DND-41 (cell line): ENCODE measurements at regions not wholly inside any gene's neighbourhood (a gene's known extent, or its start where the extent isn't known, plus 50 kb on each side); places are given as distances from the start of the nearest gene placed in this dataset.
"Not testable (repeated sequence)": the region's sequence is repeated elsewhere in the genome, so short reads cannot be mapped to it uniquely, and the experiment has no call there.

Experiments used
- EZH2 ChIP-seq: IDR thresholded peaks from 3 replicates; pipeline ENCODE4 v1.6.1; 2012; ENCODE audit warnings: borderline replicate concordance, low read depth, mild to moderate bottlenecking, moderate library complexity, low read length, inconsistent platforms; ENCODE audit not compliant: severe bottlenecking
- TF ChIP-seq, protein P1 (sequence below): IDR thresholded peaks from 2 replicates; pipeline ENCODE4 v1.5.1; 2012; ENCODE audit warnings: borderline replicate concordance, low read length, moderate library complexity, mild to moderate bottlenecking; ENCODE audit not compliant: poor library complexity, severe bottlenecking; ENCODE audit errors: extremely low read depth

DNA sequence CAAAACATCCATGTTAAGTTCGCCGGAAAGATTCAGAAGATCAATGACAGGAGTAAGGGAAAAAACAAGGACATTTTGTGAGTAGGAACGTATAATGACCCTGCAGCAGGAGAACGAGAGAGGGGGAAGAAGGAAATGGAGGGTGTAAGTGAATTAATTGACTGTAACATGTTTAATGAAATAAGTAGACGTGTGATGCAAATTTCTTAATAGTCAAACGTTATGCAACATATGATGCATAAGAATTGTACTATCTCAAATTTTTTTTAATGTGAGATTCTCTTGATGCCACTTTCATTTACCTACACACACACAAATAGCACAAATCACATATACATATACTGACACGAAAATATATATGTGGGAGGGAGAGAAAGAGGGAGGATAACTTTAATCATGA lies 63.5 kb upstream of the GOLGA8O start:
- TF ChIP-seq EZH2, result not testable (repeated sequence)
- TF ChIP-seq, protein P1, sequence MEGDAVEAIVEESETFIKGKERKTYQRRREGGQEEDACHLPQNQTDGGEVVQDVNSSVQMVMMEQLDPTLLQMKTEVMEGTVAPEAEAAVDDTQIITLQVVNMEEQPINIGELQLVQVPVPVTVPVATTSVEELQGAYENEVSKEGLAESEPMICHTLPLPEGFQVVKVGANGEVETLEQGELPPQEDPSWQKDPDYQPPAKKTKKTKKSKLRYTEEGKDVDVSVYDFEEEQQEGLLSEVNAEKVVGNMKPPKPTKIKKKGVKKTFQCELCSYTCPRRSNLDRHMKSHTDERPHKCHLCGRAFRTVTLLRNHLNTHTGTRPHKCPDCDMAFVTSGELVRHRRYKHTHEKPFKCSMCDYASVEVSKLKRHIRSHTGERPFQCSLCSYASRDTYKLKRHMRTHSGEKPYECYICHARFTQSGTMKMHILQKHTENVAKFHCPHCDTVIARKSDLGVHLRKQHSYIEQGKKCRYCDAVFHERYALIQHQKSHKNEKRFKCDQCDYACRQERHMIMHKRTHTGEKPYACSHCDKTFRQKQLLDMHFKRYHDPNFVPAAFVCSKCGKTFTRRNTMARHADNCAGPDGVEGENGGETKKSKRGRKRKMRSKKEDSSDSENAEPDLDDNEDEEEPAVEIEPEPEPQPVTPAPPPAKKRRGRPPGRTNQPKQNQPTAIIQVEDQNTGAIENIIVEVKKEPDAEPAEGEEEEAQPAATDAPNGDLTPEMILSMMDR, result not testable (repeated sequence)
